NCI-H1092 treated with DMSO at 0.1 percent for 48 hours (cell line): ENCODE measurements at regions not wholly inside any gene's neighbourhood (a gene's known extent, or its start where the extent isn't known, plus 50 kb on each side); places are given as distances from the start of the nearest gene placed in this dataset.

Experiments used
- DNase-seq: peaks from one replicate; lab custom pipeline; 2025; lab: John Stamatoyannopoulos, UW

GRCh38 chr9:82498541-82499317 is 510.2 kb downstream of the SPATA31D1 start:
- no peak for DNase-seq

GRCh38 chr9:82499337-82499736 is 510.8 kb downstream of the SPATA31D1 start:
- no peak for DNase-seq

GRCh38 chr9:82504620-82505019 is 516.0 kb downstream of the SPATA31D1 start:
- DNase-seq: no peak

- no peak for DNase-seq
Observed at GRCh38 chr9:82511626-82512025, 523.1 kb downstream of the SPATA31D1 start.

- no peak for DNase-seq
Observed at GRCh38 chr9:82512728-82513127, 524.2 kb downstream of the SPATA31D1 start.

GRCh38 chr9:82513242-82513751 is 524.7 kb downstream of the SPATA31D1 start:
- no peak for DNase-seq

GRCh38 chr9:82513976-82514735 is 525.6 kb downstream of the SPATA31D1 start:
- no peak for DNase-seq

- no peak for DNase-seq
Observed at GRCh38 chr9:82518868-82519267, 530.3 kb downstream of the SPATA31D1 start.

- no peak for DNase-seq
Observed at GRCh38 chr9:82519332-82519731, 530.8 kb downstream of the SPATA31D1 start.

- DNase-seq: no peak
Observed at GRCh38 chr9:82524407-82524806, 535.8 kb downstream of the SPATA31D1 start.

GRCh38 chr9:82526577-82526976 is 536.4 kb downstream of the RASEF start:
- DNase-seq: no peak

GRCh38 chr9:82531795-82532194 is 531.1 kb downstream of the RASEF start:
- DNase-seq: no peak

GRCh38 chr9:82532504-82533180 is 530.3 kb downstream of the RASEF start:
- peak; percentile 41 for DNase-seq

- no peak for DNase-seq
Observed at GRCh38 chr9:82535432-82535998, 527.4 kb downstream of the RASEF start.

- peak; percentile 46 for DNase-seq
Observed at GRCh38 chr9:82538634-82539033, 524.3 kb downstream of the RASEF start.

GRCh38 chr9:82539146-82539545 is 523.8 kb downstream of the RASEF start:
- DNase-seq: peak; percentile 11

GRCh38 chr9:82539856-82540579 is 522.9 kb downstream of the RASEF start:
- DNase-seq: no peak

- DNase-seq: no peak
Observed at GRCh38 chr9:82543726-82544125, 519.2 kb downstream of the RASEF start.

- no peak for DNase-seq
Observed at GRCh38 chr9:82546136-82546535, 516.8 kb downstream of the RASEF start.

- no peak for DNase-seq
Observed at GRCh38 chr9:82547995-82548394, 514.9 kb downstream of the RASEF start.

GRCh38 chr9:82549174-82549821 is 513.6 kb downstream of the RASEF start:
- DNase-seq: no peak
